Naive thymus-derived CD4-positive, alpha-beta T cell (primary cell): ENCODE measurements at regions not wholly inside any gene's neighbourhood (a gene's known extent, or its start where the extent isn't known, plus 50 kb on each side); places are given as distances from the start of the nearest gene placed in this dataset.
"Not testable (repeated sequence)": the region's sequence is repeated elsewhere in the genome, so short reads cannot be mapped to it uniquely, and the experiment has no call there.

Experiments used
- ATAC-seq: fragments of 150-1000 bp; cut with Tn5 transposase; 2 replicates; pipeline ENCODE4 v1.10.0; 2021; ENCODE audit warnings: mild to moderate bottlenecking, moderate library complexity
- CTCF ChIA-PET: fragments of 350-600 bp; sonication (Branson Sonifier 250); formaldehyde crosslinking; loops from one replicate; lab custom pipeline; 2021; ENCODE audit warnings: antibody characterized with exemption; lab: Charles Lee
- POLR2A ChIA-PET: fragments of 350-600 bp; sonication (Branson Sonifier 250); formaldehyde crosslinking; loops from one replicate; lab custom pipeline; 2021; ENCODE audit warnings: antibody characterized with exemption, inconsistent platforms; lab: Charles Lee
- DNase-seq, 9 donors: peaks; one replicate each; pipeline versions ENCODE4 v3.0.0 to v3.0.0-alpha.2; 2020 to 2022; ENCODE audit warnings: mixed read lengths in 1 of 9
- H3K27ac ChIP-seq: one replicate; pipeline ENCODE4 v1.7.0; 2013; ENCODE audit warnings: mild to moderate bottlenecking, low read depth, low read length, moderate library complexity
- H3K27me3 ChIP-seq, 2 donors: one replicate each; pipeline ENCODE4 v1.7.0; 2013; ENCODE audit warnings: low read length in 2 of 2, mild to moderate bottlenecking in 2 of 2, moderate library complexity in 2 of 2; ENCODE audit not compliant: control insufficient read depth in 2 of 2, insufficient read depth in 2 of 2
- H3K36me3 ChIP-seq, 3 experiments: 1 replicate in 2 of 3; 2 replicates in 1 of 3; pipeline ENCODE4 v1.7.0; 2013; ENCODE audit warnings: low read length in 3 of 3, mild to moderate bottlenecking in 3 of 3, moderate library complexity in 1 of 3; ENCODE audit not compliant: insufficient read depth in 3 of 3, control insufficient read depth in 2 of 3
- H3K4me1 ChIP-seq, 2 donors: one replicate each; pipeline ENCODE4 v1.7.0; 2013; ENCODE audit warnings: low read length in 2 of 2, mild to moderate bottlenecking in 2 of 2, moderate library complexity in 1 of 2; ENCODE audit not compliant: control insufficient read depth in 2 of 2, insufficient read depth in 2 of 2
- H3K4me3 ChIP-seq: 2 replicates; pipeline ENCODE4 v1.7.0; 2013; ENCODE audit warnings: mild to moderate bottlenecking, low read length
- H3K9me3 ChIP-seq, 3 experiments: 1 replicate in 2 of 3; 2 replicates in 1 of 3; pipeline ENCODE4 v1.7.0; 2013; ENCODE audit warnings: low read length in 3 of 3; ENCODE audit not compliant: control insufficient read depth in 2 of 3
- H3K27ac Mint-ChIP-seq, 9 donors: one replicate each; pipeline ENCODE4 v1.8.0; 2020 to 2022; ENCODE audit warnings: mixed read lengths in 9 of 9, mild to moderate bottlenecking in 8 of 9, moderate library complexity in 5 of 9, inconsistent platforms in 2 of 9
- H3K27me3 Mint-ChIP-seq, 5 donors: one replicate each; pipeline ENCODE4 v1.8.0; 2021 to 2022; ENCODE audit warnings: mixed read lengths in 5 of 5, mild to moderate bottlenecking in 1 of 5
- H3K36me3 Mint-ChIP-seq, 5 donors: one replicate each; pipeline ENCODE4 v1.8.0; 2020 to 2022; ENCODE audit warnings: mixed read lengths in 5 of 5, mild to moderate bottlenecking in 3 of 5, inconsistent platforms in 1 of 5
- H3K4me1 Mint-ChIP-seq, 7 donors: one replicate each; pipeline ENCODE4 v1.8.0; 2020 to 2022; ENCODE audit warnings: mixed read lengths in 7 of 7, mild to moderate bottlenecking in 3 of 7, inconsistent platforms in 1 of 7
- H3K4me3 Mint-ChIP-seq, 10 donors: one replicate each; pipeline ENCODE4 v1.8.0; 2020 to 2022; ENCODE audit warnings: mild to moderate bottlenecking in 10 of 10, mixed read lengths in 10 of 10, moderate library complexity in 6 of 10, inconsistent platforms in 2 of 10
- H3K9me3 Mint-ChIP-seq, 11 donors: one replicate each; pipeline ENCODE4 v1.8.0; 2020 to 2022; ENCODE audit warnings: mixed read lengths in 11 of 11, mild to moderate bottlenecking in 4 of 11, inconsistent platforms in 1 of 11, moderate library complexity in 1 of 11
- intact Hi-C, 2 donors: fragments of 100-400 bp; cut with micrococcal nuclease; formaldehyde crosslinking; loops; one replicate each; pipeline ENCODE4 v1.15.1; 2023

GRCh38 chr5:23755906-23756305 is 248.5 kb downstream of the PRDM9 start:
- H3K4me1 Mint-ChIP-seq: no peaks in the 10 kb centered on the region
- no peaks in the 10 kb centered on the region for H3K36me3 Mint-ChIP-seq
- CTCF ChIA-PET: no interaction called here
- H3K27ac Mint-ChIP-seq: no peak overlapping the region
- peaks cover 0 to 17% (median 8%) of the 10 kb centered on the region in 11 donors for H3K9me3 Mint-ChIP-seq
- intact Hi-C loops: no loop called here
- H3K4me3 Mint-ChIP-seq: no peak overlapping the region
- no peaks in the 10 kb centered on the region for H3K4me1 ChIP-seq
- no peaks in the 10 kb centered on the region for H3K27me3 Mint-ChIP-seq
- no peak for ATAC-seq
- H3K36me3 ChIP-seq: no peaks in the 10 kb centered on the region
- DNase-seq: no peak
- POLR2A ChIA-PET: no interaction called here
- no peaks in the 10 kb centered on the region for H3K27me3 ChIP-seq
- H3K4me3 ChIP-seq: no peak overlapping the region
- no peaks in the 10 kb centered on the region for H3K9me3 ChIP-seq
- H3K27ac ChIP-seq: no peak overlapping the region

- ChIA-PET POLR2A (no interaction called here), CTCF (no interaction called here)
- no peak overlapping the region for H3K27ac ChIP-seq
- Mint-ChIP-seq H3K36me3 (no peaks in the 10 kb centered on the region), H3K27ac (no peak overlapping the region), H3K27me3 (no peaks in the 10 kb centered on the region), H3K4me3 (no peak overlapping the region), H3K4me1 (no peaks in the 10 kb centered on the region), H3K9me3 (peaks cover 0 to 15% (median 5%) of the 10 kb centered on the region in 11 donors)
- H3K27me3 ChIP-seq: no peaks in the 10 kb centered on the region
- DNase-seq (no peak), ATAC-seq (no peak)
- H3K4me1 ChIP-seq: no peaks in the 10 kb centered on the region
- intact Hi-C loops: no loop called here
- no peak overlapping the region for H3K4me3 ChIP-seq
- H3K9me3 ChIP-seq: no peaks in the 10 kb centered on the region
- H3K36me3 ChIP-seq: no peaks in the 10 kb centered on the region
These were observed 249.4 kb downstream of the PRDM9 start for GRCh38 chr5:23756779-23757178.

DNA sequence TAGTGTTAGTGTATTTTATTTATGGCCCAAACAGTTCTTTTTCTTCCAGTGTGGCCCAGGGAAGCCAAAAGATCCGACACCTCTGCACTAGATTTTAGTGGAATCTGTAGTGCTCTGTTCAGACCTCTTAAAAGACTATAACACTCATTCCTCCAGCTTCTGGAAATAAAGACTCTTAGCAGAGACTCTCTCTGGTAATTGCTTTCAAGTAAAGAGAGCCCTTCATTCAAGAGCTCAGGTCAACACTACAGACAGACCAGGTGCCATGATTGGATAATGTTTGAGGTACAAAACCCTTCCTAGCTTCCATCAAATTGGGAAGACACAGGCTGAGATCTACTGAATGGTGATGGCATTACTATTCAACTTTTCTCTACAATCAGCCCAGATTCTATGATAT is 255.8 kb downstream of the PRDM9 start:
- no peaks in the 10 kb centered on the region for H3K4me1 ChIP-seq
- ATAC-seq: no peak
- H3K4me3 ChIP-seq: no peak overlapping the region
- no peaks in the 10 kb centered on the region for H3K36me3 ChIP-seq
- Mint-ChIP-seq H3K4me1 (no peaks in the 10 kb centered on the region), H3K36me3 (no peaks in the 10 kb centered on the region), H3K27me3 (no peaks in the 10 kb centered on the region), H3K4me3 (no peak overlapping the region), H3K27ac (no peak overlapping the region), H3K9me3 (peaks cover 0 to 11% (median 8%) of the 10 kb centered on the region in 11 donors)
- no peak overlapping the region for H3K27ac ChIP-seq
- no peak for DNase-seq
- H3K27me3 ChIP-seq: no peaks in the 10 kb centered on the region
- H3K9me3 ChIP-seq: peaks cover 0 to 4% (median 0%) of the 10 kb centered on the region in 3 experiments
- POLR2A ChIA-PET: no interaction called here
- intact Hi-C loops: no loop called here
- CTCF ChIA-PET: no interaction called here

GRCh38 chr5:23776684-23777083 is 269.3 kb downstream of the PRDM9 start:
- POLR2A ChIA-PET: no interaction called here
- no peak for ATAC-seq
- Mint-ChIP-seq H3K4me3 (no peak overlapping the region), H3K36me3 (no peaks in the 10 kb centered on the region), H3K4me1 (no peaks in the 10 kb centered on the region), H3K27me3 (no peaks in the 10 kb centered on the region), H3K9me3 (peaks cover 0 to 22% (median 7%) of the 10 kb centered on the region in 11 donors), H3K27ac (no peak overlapping the region)
- no peaks in the 10 kb centered on the region for H3K4me1 ChIP-seq
- H3K27me3 ChIP-seq: no peaks in the 10 kb centered on the region
- no peak for DNase-seq
- no peak overlapping the region for H3K4me3 ChIP-seq
- no peak overlapping the region for H3K27ac ChIP-seq
- H3K36me3 ChIP-seq: no peaks in the 10 kb centered on the region
- no peaks in the 10 kb centered on the region for H3K9me3 ChIP-seq
- CTCF ChIA-PET: no interaction called here
- intact Hi-C loops: no loop called here

DNA sequence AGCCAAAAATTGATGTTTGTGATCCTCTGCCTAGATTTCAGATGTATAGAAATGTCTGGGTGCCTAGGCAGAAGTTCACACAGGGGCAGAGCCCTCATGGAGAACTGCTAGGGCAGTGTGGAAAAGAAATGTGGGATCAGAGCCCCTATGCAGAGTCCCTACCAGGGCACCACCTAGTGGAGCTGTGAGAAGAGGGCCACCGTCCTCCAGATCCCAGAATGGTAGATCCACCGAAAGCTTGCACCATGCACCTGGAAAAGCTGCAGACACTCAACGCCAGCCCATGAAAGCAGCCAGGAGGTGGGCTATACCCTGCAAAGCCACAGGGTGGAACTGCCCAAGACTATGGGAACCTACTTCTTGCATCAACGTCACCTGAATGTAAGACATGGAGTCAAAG is 292.9 kb downstream of the PRDM9 start:
- H3K36me3 Mint-ChIP-seq, H3K27ac Mint-ChIP-seq, H3K4me3 ChIP-seq, H3K4me3 Mint-ChIP-seq, POLR2A ChIA-PET, CTCF ChIA-PET, H3K27me3 ChIP-seq, H3K36me3 ChIP-seq, H3K27me3 Mint-ChIP-seq, H3K9me3 ChIP-seq, intact Hi-C loops, H3K4me1 Mint-ChIP-seq, DNase-seq, H3K27ac ChIP-seq, ATAC-seq, H3K4me1 ChIP-seq: not testable (repeated sequence)
- peaks cover 0 to 25% (median 14%) of the 10 kb centered on the region in 11 donors for H3K9me3 Mint-ChIP-seq

GRCh38 chr5:23820765-23821471 is 313.5 kb downstream of the PRDM9 start:
- intact Hi-C loops: no loop called here
- Histone ChIP-seq H3K4me3 (no peak overlapping the region), H3K9me3 (no peaks in the 10 kb centered on the region), H3K27ac (no peak overlapping the region), H3K4me1 (no peaks in the 10 kb centered on the region), H3K36me3 (no peaks in the 10 kb centered on the region), H3K27me3 (no peaks in the 10 kb centered on the region)
- Mint-ChIP-seq H3K27ac (no peak overlapping the region), H3K9me3 (peaks cover 0 to 9% (median 3%) of the 10 kb centered on the region in 11 donors), H3K27me3 (no peaks in the 10 kb centered on the region), H3K36me3 (no peaks in the 10 kb centered on the region), H3K4me1 (no peaks in the 10 kb centered on the region), H3K4me3 (no peak overlapping the region)
- ATAC-seq: no peak
- CTCF ChIA-PET: no interaction called here
- DNase-seq: no peak
- POLR2A ChIA-PET: interaction anchor here (0.6 kb wide), 1 partner anchor 76 kb away, joined by 3 read pairs; no protein-coding TSS in a partner anchor

GRCh38 chr5:23823521-23823920 is 316.1 kb downstream of the PRDM9 start:
- Histone ChIP-seq H3K27ac (no peak overlapping the region), H3K27me3 (no peaks in the 10 kb centered on the region), H3K4me3 (no peak overlapping the region), H3K4me1 (no peaks in the 10 kb centered on the region), H3K9me3 (no peaks in the 10 kb centered on the region), H3K36me3 (no peaks in the 10 kb centered on the region)
- Mint-ChIP-seq H3K9me3 (peaks cover 3 to 21% (median 7%) of the 10 kb centered on the region in 11 donors), H3K4me1 (no peaks in the 10 kb centered on the region), H3K27me3 (no peaks in the 10 kb centered on the region), H3K27ac (no peak overlapping the region), H3K4me3 (no peak overlapping the region), H3K36me3 (no peaks in the 10 kb centered on the region)
- DNase-seq (no peak), ATAC-seq (no peak)
- intact Hi-C loops: no loop called here
- ChIA-PET POLR2A (no interaction called here), CTCF (no interaction called here)
